Nephron progenitor cell (in vitro differentiated cells): ENCODE measurements at regions not wholly inside any gene's neighbourhood (a gene's known extent, or its start where the extent isn't known, plus 50 kb on each side); places are given as distances from the start of the nearest gene placed in this dataset.

Experiments used
- DNase-seq: peaks from one replicate; pipeline ENCODE4 v3.0.0; 2021
- H3K27ac Mint-ChIP-seq: 2 replicates; pipeline ENCODE4 v1.8.0; 2021; ENCODE audit warnings: mild to moderate bottlenecking, moderate library complexity, mixed read lengths
- H3K27me3 Mint-ChIP-seq: 2 replicates; pipeline ENCODE4 v1.8.0; 2021; ENCODE audit warnings: mild to moderate bottlenecking, low read depth, mixed read lengths; ENCODE audit not compliant: poor library complexity
- H3K36me3 Mint-ChIP-seq: 2 replicates; pipeline ENCODE4 v1.8.0; 2021; ENCODE audit warnings: low read depth, mixed read lengths
- H3K4me1 Mint-ChIP-seq: 2 replicates; pipeline ENCODE4 v1.8.0; 2021; ENCODE audit warnings: mixed read lengths
- H3K4me3 Mint-ChIP-seq: 2 replicates; pipeline ENCODE4 v1.8.0; 2021; ENCODE audit warnings: mild to moderate bottlenecking, moderate library complexity, mixed read lengths
- H3K9me3 Mint-ChIP-seq: 2 replicates; pipeline ENCODE4 v1.8.0; 2021; ENCODE audit warnings: mild to moderate bottlenecking, moderate library complexity, mixed read lengths
- CTCF ChIP-seq: fragments of 200-600 bp; sonication (generic); IDR thresholded peaks from 2 replicates; pipeline ENCODE4 v1.5.0; 2021; ENCODE audit warnings: antibody characterized with exemption

DNA sequence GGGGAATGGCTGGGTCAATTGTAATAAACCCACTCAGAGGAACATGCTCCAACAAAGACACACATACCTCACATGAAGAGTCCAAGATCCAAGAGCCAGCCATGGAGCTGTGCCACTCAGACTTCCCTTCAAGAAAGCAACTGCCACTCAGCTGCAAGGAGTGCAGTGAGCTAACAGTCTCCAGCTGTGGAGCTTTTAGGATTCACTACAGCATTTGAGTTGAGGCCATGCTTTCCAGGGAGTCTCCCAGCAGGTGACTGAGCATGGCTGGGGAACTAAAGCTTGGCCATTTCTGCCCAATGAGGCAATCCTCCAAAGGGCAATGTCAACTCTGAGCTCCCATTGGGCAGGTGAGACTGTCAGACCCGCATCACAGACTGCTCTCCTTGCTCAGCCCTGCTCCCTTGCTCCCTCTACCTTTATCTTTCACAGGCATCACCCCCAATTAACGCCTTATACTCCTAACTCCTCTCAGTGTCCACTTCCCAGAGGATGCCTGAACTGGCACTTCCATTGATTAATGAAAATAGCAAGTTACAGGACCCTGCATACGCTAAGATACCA lies 165.3 kb upstream of the CTNNB1 start:
- Mint-ChIP-seq H3K36me3 (no peaks in the 10 kb centered on the region), H3K27me3 (no peaks in the 10 kb centered on the region), H3K4me3 (no peak overlapping the region), H3K9me3 (peaks cover 9% of the 10 kb centered on the region), H3K27ac (no peak overlapping the region), H3K4me1 (peaks cover 15% of the 10 kb centered on the region)
- no peak for DNase-seq
- no peak for TF ChIP-seq CTCF

DNA sequence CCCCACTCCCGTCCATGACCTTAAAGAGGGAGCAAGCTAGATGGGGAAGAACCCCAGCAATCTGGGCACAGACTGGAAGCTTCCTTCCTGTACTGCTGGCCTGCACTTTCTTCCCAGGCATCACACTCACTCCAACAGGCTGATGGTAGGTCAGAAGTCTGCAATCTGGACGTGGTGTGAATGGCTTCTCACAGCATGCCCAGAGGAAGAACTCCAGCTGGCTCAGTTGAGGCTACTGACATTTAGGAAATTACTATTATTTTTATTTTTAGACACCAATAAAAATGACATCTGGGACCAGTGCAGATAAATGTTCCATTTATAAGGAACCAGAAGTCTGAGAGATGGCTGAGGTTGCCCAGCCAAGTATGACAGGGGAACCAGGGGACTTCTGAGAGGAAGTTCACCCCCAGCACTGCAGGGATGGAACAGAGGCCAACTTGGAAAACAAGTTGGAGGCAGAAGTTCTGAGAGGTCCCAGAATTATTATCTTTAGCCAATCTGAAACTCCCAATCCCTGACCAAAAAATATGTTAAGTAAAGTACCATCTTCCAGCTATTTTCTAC lies 163.8 kb upstream of the CTNNB1 start:
- no peaks in the 10 kb centered on the region for H3K27me3 Mint-ChIP-seq
- no peak for TF ChIP-seq CTCF
- DNase-seq, result no peak
- peaks cover 7% of the 10 kb centered on the region for H3K4me1 Mint-ChIP-seq
- H3K36me3 Mint-ChIP-seq, result no peaks in the 10 kb centered on the region
- no peak overlapping the region for H3K4me3 Mint-ChIP-seq
- H3K9me3 Mint-ChIP-seq, result peaks cover 9% of the 10 kb centered on the region
- no peak overlapping the region for H3K27ac Mint-ChIP-seq

DNA sequence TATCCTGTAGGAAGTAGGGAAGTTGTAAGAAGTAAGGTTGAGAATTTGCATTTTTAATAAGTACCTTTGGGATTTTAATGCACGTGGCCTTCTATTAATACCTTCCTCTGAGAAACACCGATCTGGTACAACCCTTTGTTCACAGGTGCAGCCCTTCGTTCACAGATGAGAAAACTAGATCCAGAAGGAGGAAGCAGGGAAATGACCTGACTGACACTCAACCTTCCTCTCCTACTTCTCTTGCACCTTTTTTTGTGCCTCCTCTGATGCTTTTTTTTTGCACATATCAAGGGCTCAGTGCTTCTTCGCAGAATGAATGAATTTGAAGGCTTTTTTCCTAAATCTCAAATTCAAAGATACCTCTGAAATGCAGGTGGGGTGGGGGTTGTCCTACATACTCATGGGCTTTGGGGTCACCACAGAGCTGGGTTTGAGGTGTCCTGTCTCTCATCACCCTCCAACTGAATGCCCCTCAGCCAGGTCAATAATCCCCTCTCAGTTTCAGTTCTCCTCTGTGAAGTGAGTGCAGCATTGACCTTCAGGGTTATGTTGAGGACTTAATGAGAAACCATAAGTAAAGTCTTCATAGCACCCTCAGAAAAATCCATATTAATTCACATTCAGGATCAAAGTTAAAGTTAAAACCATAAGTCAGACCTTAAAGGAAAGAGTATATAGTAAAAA lies 161.5 kb upstream of the CTNNB1 start:
- Mint-ChIP-seq H3K36me3 (no peaks in the 10 kb centered on the region), H3K27me3 (peaks cover under 1% of the 10 kb centered on the region), H3K27ac (no peak overlapping the region), H3K9me3 (peaks cover 9% of the 10 kb centered on the region), H3K4me3 (no peak overlapping the region), H3K4me1 (no peaks in the 10 kb centered on the region)
- DNase-seq, result no peak
- no peak for TF ChIP-seq CTCF

DNA sequence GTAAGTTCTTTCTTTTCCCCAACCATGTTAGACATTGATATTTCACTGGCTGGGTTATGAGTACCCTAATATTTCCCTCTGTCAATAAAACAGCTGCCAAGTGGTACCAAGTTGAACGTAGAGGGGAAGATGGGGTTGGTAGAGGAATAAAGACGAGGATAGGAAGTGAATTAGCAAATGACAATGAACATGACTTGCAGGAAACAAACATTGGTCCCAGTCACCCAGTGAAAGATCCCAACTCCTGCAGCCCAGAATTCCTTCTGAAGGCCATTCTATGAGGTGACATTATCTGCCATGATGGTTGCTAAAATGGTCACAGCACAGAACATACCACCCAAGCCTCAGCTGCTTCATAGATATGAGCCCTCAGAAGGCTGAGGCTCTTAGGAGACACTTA lies 159.0 kb upstream of the CTNNB1 start:
- DNase-seq, result no peak
- H3K9me3 Mint-ChIP-seq, result no peaks in the 10 kb centered on the region
- peaks cover 6% of the 10 kb centered on the region for H3K27me3 Mint-ChIP-seq
- H3K4me3 Mint-ChIP-seq, result no peak overlapping the region
- no peaks in the 10 kb centered on the region for H3K36me3 Mint-ChIP-seq
- no peak overlapping the region for H3K27ac Mint-ChIP-seq
- no peak for TF ChIP-seq CTCF
- H3K4me1 Mint-ChIP-seq, result peaks cover 19% of the 10 kb centered on the region

GRCh38 chr3:41041462-41041861 lies 157.8 kb upstream of the CTNNB1 start:
- Mint-ChIP-seq H3K27me3 (peaks cover 6% of the 10 kb centered on the region), H3K4me1 (peaks cover 25% of the 10 kb centered on the region), H3K27ac (no peak overlapping the region), H3K4me3 (no peak overlapping the region), H3K9me3 (peaks cover 7% of the 10 kb centered on the region), H3K36me3 (no peaks in the 10 kb centered on the region)
- no peak for TF ChIP-seq CTCF
- no peak for DNase-seq

- peaks cover 3% of the 10 kb centered on the region for H3K36me3 Mint-ChIP-seq
These were observed 157.4 kb upstream of the CTNNB1 start for GRCh38 chr3:41041899-41042298.

More at GRCh38 chr3:41041899-41042298, 157.4 kb upstream of the CTNNB1 start:
- peaks cover 11% of the 10 kb centered on the region for H3K9me3 Mint-ChIP-seq
- H3K27me3 Mint-ChIP-seq, result peaks cover 6% of the 10 kb centered on the region
- no peak for DNase-seq
- no peak overlapping the region for H3K4me3 Mint-ChIP-seq
- no peak overlapping the region for H3K27ac Mint-ChIP-seq
- H3K4me1 Mint-ChIP-seq, result peaks cover 25% of the 10 kb centered on the region
- no peak for TF ChIP-seq CTCF
